Epithelial cell of prostate (primary cell): ENCODE measurements at regions not wholly inside any gene's neighbourhood (a gene's known extent, or its start where the extent isn't known, plus 50 kb on each side); places are given as distances from the start of the nearest gene placed in this dataset.
"Not testable (repeated sequence)": the region's sequence is repeated elsewhere in the genome, so short reads cannot be mapped to it uniquely, and the experiment has no call there.

ENCODE experiments used
- DNase-seq: peaks from one replicate; pipeline ENCODE4 v3.0.0-alpha.2; 2011; ENCODE audit warnings: low read depth, low spot score
- H3K27ac ChIP-seq: fragments of 450-650 bp; 2 replicates; pipeline ENCODE4 v1.5.1; 2017; ENCODE audit warnings: mild to moderate bottlenecking

DNA sequence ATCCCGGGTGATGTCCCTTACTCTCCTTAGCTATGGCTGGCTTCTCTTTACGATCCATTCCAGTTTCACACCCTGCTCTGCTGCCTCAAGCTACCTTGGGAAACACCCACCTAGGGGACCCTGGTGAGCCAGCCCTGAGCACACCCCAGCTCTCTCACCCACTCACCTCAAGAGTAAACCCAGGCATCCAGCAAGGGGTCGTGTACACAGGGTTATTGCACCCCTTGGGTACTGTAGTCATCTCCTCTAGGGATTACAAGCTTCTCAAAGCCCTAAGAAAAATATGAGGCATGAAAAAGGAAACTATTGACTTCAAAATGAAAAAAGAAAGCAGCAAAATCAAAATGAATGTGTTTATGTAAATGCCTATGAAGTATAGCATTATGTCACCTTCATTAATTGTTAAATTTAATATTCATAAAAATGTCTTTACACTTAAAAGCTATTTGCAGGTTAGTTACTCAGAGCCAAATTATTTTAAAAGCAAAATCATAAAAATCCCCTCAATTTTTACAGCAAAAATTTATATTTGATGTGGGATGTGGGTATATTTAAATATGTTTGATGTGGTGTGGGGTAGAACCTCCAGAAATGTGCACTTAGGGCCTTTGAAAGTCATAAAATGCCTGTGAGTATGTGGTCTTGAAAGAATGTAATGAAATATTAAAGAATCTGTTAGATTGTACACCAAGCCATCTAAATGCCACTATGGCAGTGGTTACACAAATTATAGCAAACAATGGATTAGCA is 190.3 kb downstream of the C1orf94 start:
- no peak overlapping the region for H3K27ac ChIP-seq
- DNase-seq, result no peak

DNA sequence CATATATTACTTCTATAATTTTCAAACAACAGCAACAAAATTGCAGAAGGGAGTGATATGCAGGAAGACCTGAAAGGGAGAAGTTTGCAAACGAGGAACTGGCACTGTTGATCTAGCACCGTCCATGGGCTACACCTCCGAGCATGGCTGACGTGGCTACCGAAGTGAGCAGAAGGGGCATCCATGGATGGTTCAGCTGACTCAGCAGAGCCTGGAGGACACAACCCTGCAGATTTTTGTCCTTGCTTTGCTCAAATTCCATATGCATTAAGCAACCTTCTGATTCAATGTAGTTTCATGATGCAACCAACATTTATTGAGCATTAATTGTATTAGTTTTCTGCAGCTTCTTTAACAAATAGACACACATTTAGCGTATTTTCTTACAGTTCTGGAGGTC is 191.2 kb downstream of the C1orf94 start:
- H3K27ac ChIP-seq, result no peak overlapping the region
- DNase-seq, result no peak

DNA sequence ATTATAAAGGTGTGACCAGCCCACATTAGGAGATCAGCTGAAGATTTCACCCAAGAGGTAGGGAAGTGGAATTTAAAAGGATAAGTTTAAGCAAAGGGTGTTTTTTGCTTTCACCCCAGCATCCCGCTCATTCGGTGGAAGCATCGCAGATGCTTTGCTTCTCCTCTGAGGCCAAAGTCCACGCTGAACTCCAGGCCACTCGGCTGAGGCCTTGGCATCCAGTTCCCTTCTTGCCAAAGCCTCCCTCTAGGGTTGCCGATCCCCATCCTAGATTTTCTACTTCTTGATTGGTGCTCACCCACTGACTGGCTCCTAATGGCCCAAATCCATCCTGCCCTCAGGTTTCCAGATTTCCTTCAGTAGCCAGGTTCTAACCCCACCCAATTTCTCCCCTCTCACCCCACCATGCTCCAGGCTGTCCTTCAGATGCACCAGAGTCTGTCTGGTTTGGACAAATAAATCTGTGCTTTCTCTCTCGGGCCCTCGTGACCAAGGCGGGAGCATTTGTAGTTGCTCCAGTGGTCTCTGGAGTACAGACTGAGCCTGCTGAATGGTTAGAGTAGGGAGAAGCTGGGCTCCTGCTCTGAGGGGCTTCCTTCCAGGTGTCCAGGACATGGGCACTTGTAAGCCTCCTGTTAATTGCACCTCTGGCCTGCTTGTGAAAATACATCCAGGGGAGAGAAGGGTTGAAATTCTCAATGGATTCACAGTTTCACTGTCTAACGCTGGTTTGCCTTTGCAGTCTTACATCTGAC is 193.2 kb downstream of the C1orf94 start:
- no peak overlapping the region for H3K27ac ChIP-seq
- no peak for DNase-seq

DNA sequence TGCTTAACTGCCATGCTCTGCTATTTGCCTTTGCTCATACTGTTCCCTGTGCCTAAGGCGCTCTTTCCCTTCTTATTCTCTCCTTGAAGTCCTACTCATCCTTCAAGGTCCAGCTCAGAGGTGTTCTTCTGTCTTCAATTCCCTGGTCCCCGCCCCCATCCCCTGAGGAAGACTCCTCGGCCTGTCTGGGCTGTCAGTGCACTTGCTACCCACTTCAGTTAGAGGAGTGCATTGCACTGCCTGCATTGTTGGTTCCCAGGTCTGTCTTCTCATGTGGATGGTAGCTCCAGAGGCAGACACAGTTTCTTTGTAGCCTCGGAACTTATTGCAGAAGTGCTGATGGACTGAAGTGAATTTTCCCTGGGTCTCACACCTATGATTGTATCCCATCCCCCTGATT is 194.0 kb downstream of the C1orf94 start:
- no peak for DNase-seq
- H3K27ac ChIP-seq, result no peak overlapping the region

DNA sequence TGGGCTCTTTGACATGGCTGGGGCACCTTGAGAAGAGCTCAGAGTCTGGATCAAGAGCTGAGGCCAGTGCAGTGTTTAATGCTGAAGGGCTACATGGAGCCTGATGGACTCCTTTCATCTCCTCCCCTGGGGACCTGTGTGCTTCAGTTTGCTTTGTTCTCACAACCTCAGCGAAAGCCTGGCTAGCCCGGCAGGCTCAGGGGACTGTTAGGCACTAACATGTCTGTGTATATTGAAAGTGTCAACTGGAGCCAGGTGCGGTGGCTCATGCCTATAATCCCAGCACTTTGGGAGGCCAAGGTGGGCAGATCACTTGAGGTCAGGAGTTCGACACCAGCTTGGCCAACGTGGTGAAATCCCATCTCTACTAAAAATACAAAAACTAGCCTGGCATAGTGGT is 194.5 kb downstream of the C1orf94 start:
- not testable (repeated sequence) for DNase-seq, H3K27ac ChIP-seq

DNA sequence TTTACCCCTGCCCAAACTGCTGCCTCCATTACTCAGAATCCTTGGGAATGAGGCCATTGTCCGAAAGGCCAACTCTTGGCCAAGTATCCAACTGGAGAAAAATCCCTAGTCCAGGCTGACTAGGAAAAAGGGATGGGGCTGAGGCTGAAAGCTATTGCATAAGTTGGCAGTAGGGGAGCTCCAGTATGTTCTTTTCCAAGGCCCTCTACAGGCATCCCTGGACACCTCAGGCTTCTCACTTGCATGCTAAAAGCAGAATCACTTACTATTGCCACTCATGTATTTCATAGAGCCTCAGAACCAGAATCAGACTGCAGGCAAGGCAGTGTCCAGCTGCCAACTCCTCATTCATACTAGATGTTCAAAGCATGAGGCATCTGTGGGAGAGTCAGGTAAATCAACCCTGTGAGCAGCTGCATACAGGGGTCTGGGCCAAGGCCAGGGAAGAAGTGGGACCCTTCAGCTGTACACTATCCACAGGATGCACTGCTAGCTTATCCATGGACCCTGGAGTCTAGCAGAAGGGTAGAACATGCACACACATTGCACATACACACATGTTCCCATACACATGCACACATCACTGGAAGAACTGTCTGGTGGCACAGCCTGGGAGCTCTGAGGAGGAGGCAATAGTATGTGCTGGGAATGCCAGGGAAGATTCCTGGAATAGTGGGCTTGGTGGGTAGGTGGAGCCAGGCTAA is 195.3 kb downstream of the C1orf94 start:
- DNase-seq, result no peak
- no peak overlapping the region for H3K27ac ChIP-seq

DNA sequence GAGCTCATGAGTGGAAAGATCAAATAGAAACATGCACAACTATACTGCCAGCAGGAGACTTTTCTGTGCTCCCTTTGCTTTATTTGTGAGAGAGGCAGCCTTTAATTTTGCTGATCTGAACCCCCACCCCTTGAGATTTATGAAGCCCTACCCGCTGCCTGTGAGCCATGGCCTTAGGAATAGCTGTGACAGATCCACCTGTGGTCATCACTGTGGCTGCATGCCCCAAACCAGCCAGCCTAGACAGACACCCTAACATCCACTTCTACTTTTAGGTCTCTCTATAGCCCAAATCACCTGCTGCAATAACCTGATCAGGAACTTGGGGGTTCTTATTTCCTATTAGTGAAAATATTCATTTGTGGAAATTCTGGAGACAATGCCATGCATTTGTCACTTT is 196.2 kb downstream of the C1orf94 start:
- no peak overlapping the region for H3K27ac ChIP-seq
- DNase-seq, result no peak

DNA sequence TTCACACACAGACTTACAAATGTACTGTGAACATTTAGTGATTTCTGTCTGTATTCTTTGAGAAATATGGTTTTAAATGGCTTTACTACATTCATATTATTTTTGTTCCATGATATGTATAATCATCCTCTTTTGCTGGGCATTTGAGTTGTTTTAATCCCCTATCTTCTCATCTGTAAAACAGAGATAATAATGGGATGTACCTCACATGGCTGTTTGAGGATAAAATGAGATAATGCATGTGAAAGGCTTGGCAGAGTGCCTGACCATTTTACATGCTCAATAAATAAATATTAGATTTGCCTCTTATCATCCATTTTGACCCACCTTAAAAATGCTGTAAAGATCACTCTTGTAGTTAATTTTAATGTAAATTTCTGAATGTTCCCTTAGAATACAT is 197.2 kb downstream of the C1orf94 start:
- H3K27ac ChIP-seq, result no peak overlapping the region
- no peak for DNase-seq

DNA sequence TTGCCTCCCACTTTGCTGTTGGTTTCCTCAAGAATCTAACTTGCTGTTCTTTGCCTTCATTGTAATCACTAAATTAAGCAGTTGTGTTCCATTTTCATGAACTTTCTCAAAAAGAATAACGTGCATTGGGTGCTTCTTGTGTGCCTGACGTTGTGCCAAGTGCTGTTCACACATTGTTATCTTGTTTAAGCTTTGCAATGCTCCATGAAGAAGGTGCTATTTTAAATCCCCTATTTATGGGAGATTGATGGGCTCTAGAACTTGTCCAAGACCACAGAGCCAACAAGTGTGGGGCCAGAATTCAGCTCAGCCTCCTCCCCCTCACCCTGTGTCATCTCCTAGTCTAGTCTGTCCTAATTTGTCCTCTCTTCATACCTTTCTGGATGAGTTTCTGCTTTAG is 199.8 kb downstream of the C1orf94 start:
- no peak for DNase-seq
- no peak overlapping the region for H3K27ac ChIP-seq

DNA sequence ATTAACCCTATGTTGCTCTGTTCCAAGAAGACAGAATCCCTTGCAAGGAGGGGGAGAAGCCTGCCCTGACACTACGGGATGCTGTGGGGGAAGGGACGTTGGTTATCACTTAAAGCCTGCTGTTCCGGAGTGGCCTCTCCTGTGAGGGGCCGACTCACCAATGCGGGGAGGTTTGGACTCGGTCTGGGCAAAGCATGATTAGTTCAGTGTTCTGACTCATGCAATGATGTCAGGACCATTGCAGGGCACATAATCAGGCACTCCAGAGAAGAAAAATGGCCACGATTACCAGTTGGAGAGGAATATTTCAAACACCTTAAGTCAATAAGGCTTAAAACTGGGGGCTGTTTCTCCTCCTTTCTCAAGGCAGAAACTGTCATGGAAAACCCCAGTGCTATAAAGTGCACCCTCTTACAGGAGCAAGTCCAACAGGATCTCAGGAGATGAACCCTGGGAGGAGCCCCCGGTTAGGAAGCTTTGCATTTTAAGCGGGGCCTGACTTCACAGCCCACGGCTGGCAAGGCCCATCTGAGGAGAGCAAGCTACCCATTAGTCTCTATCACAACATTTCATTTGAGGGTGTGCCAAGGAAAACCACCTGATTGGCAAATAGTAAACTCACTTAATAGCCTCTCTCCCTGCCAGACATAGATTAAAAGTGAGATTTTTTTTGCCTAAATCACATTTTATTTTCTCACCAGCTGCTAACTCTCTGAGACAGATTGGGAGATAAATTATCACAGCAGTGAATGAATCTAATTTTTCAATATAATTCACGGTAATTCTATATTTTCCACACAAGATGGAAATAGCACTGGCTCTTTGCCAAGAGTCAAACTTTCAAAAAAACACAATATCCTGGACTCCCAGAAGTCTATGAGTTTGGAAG is 202.5 kb downstream of the C1orf94 start:
- H3K27ac ChIP-seq, result no peak overlapping the region
- no peak for DNase-seq

DNA sequence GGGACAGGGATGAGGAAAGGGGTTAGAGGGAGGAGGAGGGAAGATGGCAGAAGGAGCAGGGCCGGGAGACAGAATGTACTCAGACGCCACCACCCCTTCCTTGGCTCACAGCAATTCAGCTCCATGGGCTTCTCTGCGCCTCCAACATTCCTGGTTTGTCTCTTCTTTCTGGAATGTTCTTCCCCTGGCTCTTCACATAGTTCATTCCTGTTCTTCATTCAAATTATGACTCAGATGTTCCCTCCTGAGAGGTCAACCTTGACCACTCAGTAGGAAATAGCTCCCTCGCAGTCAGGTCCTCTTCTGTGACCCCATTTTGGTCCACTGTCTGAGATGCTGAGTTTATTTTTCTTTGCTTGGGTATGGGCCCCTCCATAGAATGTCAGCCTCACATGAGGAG is 203.2 kb downstream of the C1orf94 start:
- no peak for DNase-seq

DNA sequence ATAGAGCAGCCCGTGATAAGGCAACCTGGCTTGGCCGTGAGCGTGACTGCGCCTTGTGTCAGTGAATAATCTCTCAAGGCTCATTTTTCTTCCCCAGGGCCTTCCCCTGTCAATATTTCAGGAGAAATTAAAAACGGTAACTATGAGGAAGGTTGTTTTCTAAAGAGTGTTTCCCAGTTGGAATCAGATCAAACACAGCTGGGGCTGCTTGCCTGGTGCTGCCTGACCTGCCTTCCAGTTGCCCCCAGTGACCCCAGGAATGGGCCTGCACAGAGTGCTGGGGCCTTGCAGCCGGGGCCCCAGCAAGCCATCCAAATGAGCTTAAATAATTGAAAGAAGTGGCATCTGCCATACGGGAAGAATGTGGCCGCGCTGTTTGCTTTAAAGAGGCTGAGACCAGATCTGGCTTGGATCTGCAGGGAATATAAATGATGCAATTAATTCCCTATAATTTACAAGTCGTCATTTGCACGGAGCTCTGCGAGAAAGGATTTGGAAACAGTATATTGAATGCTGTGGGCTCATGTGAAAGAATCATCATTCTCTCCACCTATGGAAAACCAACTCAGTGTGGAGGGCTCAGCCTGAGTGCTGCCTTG is 203.9 kb downstream of the C1orf94 start:
- no peak for DNase-seq
- no peak overlapping the region for H3K27ac ChIP-seq

More for the DNA sequence above, 203.2 kb downstream of the C1orf94 start:
- no peak overlapping the region for H3K27ac ChIP-seq

DNA sequence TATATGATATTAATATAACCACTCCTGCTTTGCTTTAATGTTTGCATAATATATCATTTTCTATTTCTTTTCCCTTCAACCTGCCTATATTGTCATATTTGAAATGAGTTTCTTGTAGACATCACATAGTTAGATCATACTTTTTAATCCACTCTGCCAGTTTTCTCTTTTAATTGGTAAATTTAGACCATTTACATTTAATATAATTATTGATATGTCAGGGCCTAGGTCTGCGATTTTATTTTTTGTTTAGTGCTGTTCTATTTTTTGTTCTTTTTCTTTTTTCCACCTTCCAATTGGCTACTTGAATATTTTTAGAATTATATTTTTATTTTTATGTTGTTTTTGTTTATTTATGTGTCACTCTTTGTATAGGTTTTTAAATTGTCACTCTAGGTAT is 213.3 kb downstream of the C1orf94 start:
- H3K27ac ChIP-seq, result no peak overlapping the region
- no peak for DNase-seq

DNA sequence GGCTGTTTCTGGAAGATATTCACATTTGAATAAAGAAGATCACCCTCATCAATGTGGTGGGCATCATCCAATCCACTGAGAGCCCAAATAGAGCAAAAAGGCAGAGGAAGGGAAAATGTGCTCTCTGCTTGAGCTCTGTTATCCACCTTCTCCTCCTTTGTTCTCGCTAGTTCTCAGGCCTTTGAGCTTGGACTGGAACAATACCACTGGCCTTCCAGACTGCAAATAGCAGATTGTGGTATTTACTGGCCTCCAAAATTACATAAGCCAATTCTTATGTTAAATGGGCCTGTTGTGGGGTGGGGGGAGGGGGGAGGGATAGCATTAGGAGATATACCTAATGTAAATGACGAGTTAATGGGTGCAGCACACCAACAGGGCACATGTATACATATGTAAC is 219.3 kb downstream of the C1orf94 start:
- no peak for DNase-seq

DNA sequence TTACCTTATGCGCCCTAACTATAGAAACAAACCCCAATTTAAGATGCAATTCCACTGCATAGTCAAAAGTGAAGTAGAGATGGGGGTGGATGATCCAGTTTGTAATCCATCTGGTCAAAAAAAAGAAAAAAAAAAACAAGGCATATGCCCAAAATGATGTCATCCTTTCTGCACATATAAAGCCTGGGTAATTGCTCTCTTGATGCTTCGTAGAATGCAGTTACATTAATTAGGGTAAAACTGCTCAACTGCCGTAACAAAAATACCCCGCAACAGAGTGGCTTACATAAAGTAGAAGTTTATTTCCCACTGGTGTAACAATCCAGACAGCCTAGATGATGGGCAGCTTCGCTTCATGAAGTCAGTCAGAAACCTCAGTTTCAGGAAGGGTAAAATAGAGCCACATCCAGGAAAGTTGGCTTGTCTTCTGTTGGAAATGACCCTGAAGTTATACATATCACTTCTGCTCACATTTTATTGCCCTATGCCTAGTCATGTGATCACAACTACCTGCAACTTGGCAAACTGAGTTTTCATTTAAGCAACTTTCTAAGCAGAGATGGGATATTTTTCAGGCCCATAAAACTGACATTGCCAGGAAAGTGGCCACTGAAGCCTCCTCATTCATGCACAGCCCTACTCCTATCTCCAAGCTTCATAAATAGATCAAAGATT is 221.7 kb downstream of the C1orf94 start:
- H3K27ac ChIP-seq, result no peak overlapping the region
- DNase-seq, result no peak

More for the DNA sequence above, 219.3 kb downstream of the C1orf94 start:
- H3K27ac ChIP-seq, result no peak overlapping the region

DNA sequence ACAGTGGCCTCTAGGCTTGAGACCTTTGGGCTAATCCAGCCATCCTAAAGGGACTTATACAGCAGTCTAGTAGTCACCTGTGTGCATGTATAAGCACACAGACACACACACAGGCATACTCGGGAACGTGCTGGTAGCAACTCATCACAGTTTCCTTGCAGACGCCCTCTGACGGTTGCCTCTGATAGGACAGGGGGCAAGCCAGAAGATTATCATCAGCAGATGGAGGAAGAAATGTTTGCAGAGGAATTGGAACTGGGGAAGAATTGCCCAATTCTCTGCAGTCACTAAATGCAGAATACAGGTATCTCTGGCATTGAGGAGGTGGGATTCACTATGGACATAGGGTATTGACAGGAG is 222.2 kb downstream of the C1orf94 start:
- no peak for DNase-seq
- no peak overlapping the region for H3K27ac ChIP-seq

DNA sequence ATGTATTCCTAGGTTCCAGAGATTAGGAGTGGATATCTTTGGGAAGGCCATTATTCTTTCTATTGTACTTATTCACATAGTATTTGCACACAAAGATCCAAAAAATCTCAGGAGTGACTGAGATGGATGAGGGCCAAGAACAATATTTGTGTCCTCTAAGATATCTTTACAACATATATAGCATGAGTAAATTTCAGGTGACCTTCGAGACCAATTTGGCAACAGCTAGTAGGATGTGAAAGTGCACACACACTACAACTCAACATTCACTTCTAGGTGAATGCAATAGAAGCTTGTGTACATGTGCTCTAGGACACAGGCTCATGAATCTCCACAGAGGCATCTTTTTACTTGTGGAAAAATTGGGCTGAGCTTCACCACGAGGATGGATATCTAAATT is 224.0 kb downstream of the C1orf94 start:
- no peak overlapping the region for H3K27ac ChIP-seq
- no peak for DNase-seq

DNA sequence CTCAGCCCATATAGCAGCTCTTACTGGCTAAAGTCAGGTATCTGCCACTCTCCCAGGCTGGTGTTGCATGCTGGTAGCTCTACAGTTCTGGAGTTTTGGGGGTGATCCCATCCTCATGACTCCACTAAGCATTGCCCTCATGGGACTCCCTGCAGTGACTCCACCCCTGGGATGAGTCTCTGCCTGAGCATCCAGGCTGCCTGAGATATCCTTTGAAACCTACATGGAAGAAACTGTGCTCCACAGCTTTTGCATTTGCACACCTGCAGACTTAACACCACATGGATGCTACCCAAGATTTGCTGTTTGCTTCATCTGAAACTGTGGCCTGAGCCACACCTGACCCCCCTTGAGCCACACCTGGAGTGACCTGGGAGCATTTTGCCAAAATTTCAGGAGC is 226.4 kb downstream of the C1orf94 start:
- no peak overlapping the region for H3K27ac ChIP-seq
- DNase-seq, result no peak

DNA sequence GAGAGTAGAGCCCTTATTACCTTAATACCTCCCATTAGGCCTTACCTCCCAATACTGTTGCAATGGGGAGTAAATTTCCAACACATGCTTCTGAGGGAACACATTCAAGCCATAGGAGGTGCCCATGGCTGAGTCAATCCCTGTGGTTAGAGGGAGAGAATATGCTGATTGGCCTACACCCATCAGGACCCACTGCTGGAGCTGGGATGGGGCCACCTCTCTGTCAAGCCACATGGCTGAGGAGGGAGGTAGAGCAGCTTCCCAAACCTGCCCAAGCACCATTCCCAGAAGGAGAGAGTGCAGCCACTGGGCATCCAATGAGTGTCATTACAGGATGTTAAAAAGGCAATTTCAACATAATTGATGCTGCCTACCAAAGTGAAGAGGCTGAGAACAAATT is 228.1 kb downstream of the C1orf94 start:
- H3K27ac ChIP-seq, result no peak overlapping the region
- DNase-seq, result no peak
